CD14-positive monocyte (primary cell): ENCODE measurements at regions not wholly inside any gene's neighbourhood (a gene's known extent, or its start where the extent isn't known, plus 50 kb on each side); places are given as distances from the start of the nearest gene placed in this dataset.

ENCODE experiments used
- DNase-seq, 3 donors: peaks; one replicate each; pipeline ENCODE4 v3.0.0-alpha.2; 2011 to 2022
- H2AFZ ChIP-seq: 2 replicates; pipeline ENCODE4 v1.6.0; 2012; ENCODE audit warnings: mild to moderate bottlenecking, low read depth, low read length, inconsistent platforms; ENCODE audit not compliant: insufficient read depth, poor library complexity, severe bottlenecking
- H3K27ac ChIP-seq, 2 donors: 1 replicate in 1 of 2; 2 replicates in 1 of 2; pipeline ENCODE4 v1.5.1; 2012 to 2013; ENCODE audit warnings: low read length in 2 of 2, control low read depth in 1 of 2, inconsistent platforms in 1 of 2, low read depth in 1 of 2, mild to moderate bottlenecking in 1 of 2
- H3K27me3 ChIP-seq, 2 donors: one replicate each; pipeline versions ENCODE4 v1.6.0 to v1.6.1; 2011 to 2013; ENCODE audit warnings: low read length in 2 of 2; ENCODE audit not compliant: control insufficient read depth in 2 of 2, insufficient read depth in 2 of 2
- H3K36me3 ChIP-seq, 2 donors: replicated peaks in 1 of 2; 1 replicate in 1 of 2; 2 replicates in 1 of 2; pipeline versions ENCODE4 v1.5.1 to v1.6.1; 2012 to 2013; ENCODE audit warnings: low read length in 2 of 2, control low read depth in 1 of 2, inconsistent platforms in 1 of 2, mild to moderate bottlenecking in 1 of 2; ENCODE audit not compliant: insufficient read depth in 2 of 2, control insufficient read depth in 1 of 2
- H3K4me1 ChIP-seq, 2 donors: 1 replicate in 1 of 2; 2 replicates in 1 of 2; pipeline versions ENCODE4 v1.5.1 to v1.6.1; 2012 to 2013; ENCODE audit warnings: low read length in 2 of 2, control low read depth in 1 of 2, inconsistent platforms in 1 of 2, mild to moderate bottlenecking in 1 of 2, moderate library complexity in 1 of 2; ENCODE audit not compliant: insufficient read depth in 2 of 2, control insufficient read depth in 1 of 2
- H3K4me2 ChIP-seq: replicated peaks from 2 replicates; pipeline ENCODE3; 2012; ENCODE audit warnings: low read length, moderate library complexity, mild to moderate bottlenecking; ENCODE audit not compliant: poor library complexity, severe bottlenecking; ENCODE audit errors: extremely low read depth
- H3K4me3 ChIP-seq, 3 experiments: fragments of 200-600 bp in 1 of 3; sonication (generic) in 1 of 3; replicated peaks in 1 of 3; 1 replicate in 2 of 3; 2 replicates in 1 of 3; pipeline ENCODE4 v1.5.1; 2011 to 2013; ENCODE audit warnings: low read length in 3 of 3, mild to moderate bottlenecking in 3 of 3, control low read depth in 2 of 3, low read depth in 2 of 3, inconsistent platforms in 1 of 3, moderate library complexity in 1 of 3
- H3K79me2 ChIP-seq: 2 replicates; pipeline ENCODE4 v1.6.0; 2012; ENCODE audit warnings: mild to moderate bottlenecking, control low read depth, inconsistent platforms, low read length, moderate library complexity; ENCODE audit not compliant: insufficient read depth
- H3K9ac ChIP-seq: 2 replicates; pipeline ENCODE4 v1.6.0; 2017; ENCODE audit warnings: low read length, mild to moderate bottlenecking; ENCODE audit not compliant: insufficient read depth, poor library complexity, severe bottlenecking
- H3K9me3 ChIP-seq, 2 donors: replicated peaks in 1 of 2; 1 replicate in 1 of 2; 2 replicates in 1 of 2; pipeline versions ENCODE4 v1.5.1 to v1.6.1; 2012 to 2013; ENCODE audit warnings: low read length in 2 of 2, control low read depth in 1 of 2; ENCODE audit not compliant: control insufficient read depth in 1 of 2, insufficient read depth in 1 of 2
- H4K20me1 ChIP-seq: 2 replicates; pipeline ENCODE4 v1.6.0; 2012; ENCODE audit warnings: mild to moderate bottlenecking, low read length, control low read depth, moderate library complexity; ENCODE audit not compliant: insufficient read depth
- H3K27ac Mint-ChIP-seq, 7 donors: one replicate each; pipeline ENCODE4 v1.8.0; 2020; ENCODE audit warnings: mild to moderate bottlenecking in 7 of 7, mixed read lengths in 7 of 7, moderate library complexity in 6 of 7, inconsistent platforms in 2 of 7
- H3K27me3 Mint-ChIP-seq, 3 donors: one replicate each; pipeline ENCODE4 v1.8.0; 2021 to 2022; ENCODE audit warnings: low read depth in 3 of 3, mild to moderate bottlenecking in 3 of 3, mixed read lengths in 3 of 3, moderate library complexity in 3 of 3, inconsistent platforms in 1 of 3
- H3K36me3 Mint-ChIP-seq, 2 donors: one replicate each; pipeline ENCODE4 v1.8.0; 2020; ENCODE audit warnings: mixed read lengths in 2 of 2, inconsistent platforms in 1 of 2, mild to moderate bottlenecking in 1 of 2
- H3K4me1 Mint-ChIP-seq: one replicate; pipeline ENCODE4 v1.8.0; 2020; ENCODE audit warnings: mild to moderate bottlenecking, mixed read lengths
- H3K4me3 Mint-ChIP-seq, 2 donors: one replicate each; pipeline ENCODE4 v1.8.0; 2020; ENCODE audit warnings: mild to moderate bottlenecking in 2 of 2, mixed read lengths in 2 of 2, moderate library complexity in 1 of 2
- H3K9me3 Mint-ChIP-seq, 7 donors: one replicate each; pipeline ENCODE4 v1.8.0; 2020 to 2022; ENCODE audit warnings: mixed read lengths in 7 of 7, mild to moderate bottlenecking in 6 of 7, moderate library complexity in 6 of 7, inconsistent platforms in 2 of 7
- CTCF ChIP-seq: fragments of 200-600 bp; IDR thresholded peaks from one replicate; pipeline ENCODE4 v1.8.0; 2022; ENCODE audit warnings: antibody characterized with exemption, mild to moderate bottlenecking
- WGBS: methylation state at CpG from one replicate; pipeline ENCODE4 v1.1.5; 2013; ENCODE audit warnings: missing lambda C conversion rate; ENCODE audit not compliant: insufficient coverage; 5-methylcytosine and 5-hydroxymethylcytosine counted together
- intact Hi-C, 2 donors: fragments of 100-400 bp; cut with micrococcal nuclease; formaldehyde crosslinking; loops; one replicate each; pipeline versions ENCODE4 v1.15.0 to v1.15.1; 2023

DNA sequence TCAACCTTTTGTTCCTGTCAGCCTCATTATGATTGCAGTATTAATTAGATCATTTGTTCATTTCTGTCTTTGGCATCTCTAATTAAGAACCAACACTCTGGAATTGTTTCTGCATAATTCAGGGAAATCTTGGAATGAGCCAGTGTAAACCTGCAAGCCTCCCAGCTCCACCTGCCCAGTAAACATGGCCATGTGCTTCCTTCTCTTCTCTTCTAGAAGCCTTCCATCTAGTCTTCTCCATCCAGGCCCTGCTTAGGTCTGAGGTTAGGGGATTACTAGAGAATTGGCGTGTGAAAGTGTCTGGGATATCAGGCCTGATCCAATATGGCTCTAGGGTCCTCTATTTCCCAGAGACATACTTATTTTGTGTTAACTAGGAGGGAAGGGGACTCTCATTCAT is 528.0 kb downstream of the AACS start:
- intact Hi-C loops: no loop called here
- H3K4me3 Mint-ChIP-seq: no peak overlapping the region
- H3K9me3 ChIP-seq: peaks cover 0 to 11% of the 10 kb centered on the region in 2 donors
- peaks cover 0 to 1% (median 0%) of the 10 kb centered on the region in 3 donors for H3K27me3 Mint-ChIP-seq
- H3K4me1 Mint-ChIP-seq: no peaks in the 10 kb centered on the region
- H3K9me3 Mint-ChIP-seq: peaks cover 0 to 9% (median 4%) of the 10 kb centered on the region in 7 donors
- no peak for TF ChIP-seq CTCF
- no peaks in the 10 kb centered on the region for H4K20me1 ChIP-seq
- H3K36me3 ChIP-seq: no peaks in the 10 kb centered on the region
- no CpG with 5 or more reads among the region's 1 CpG for WGBS
- H2AFZ ChIP-seq: no peak overlapping the region
- no peak overlapping the region for H3K9ac ChIP-seq
- peak overlapping the region in 1 of 7 donors; percentile 3 for H3K27ac Mint-ChIP-seq
- H3K4me3 ChIP-seq: no peak overlapping the region
- no peak overlapping the region for H3K4me2 ChIP-seq
- H3K27ac ChIP-seq: no peak overlapping the region
- H3K4me1 ChIP-seq: no peaks in the 10 kb centered on the region
- no peaks in the 10 kb centered on the region for H3K27me3 ChIP-seq
- no peak for DNase-seq
- no peaks in the 10 kb centered on the region for H3K36me3 Mint-ChIP-seq
- H3K79me2 ChIP-seq: no peaks in the 10 kb centered on the region

GRCh38 chr12:125604976-125605375 is 539.7 kb downstream of the AACS start:
- Histone ChIP-seq H2AFZ (no peak overlapping the region), H3K4me1 (no peaks in the 10 kb centered on the region), H3K4me3 (no peak overlapping the region), H3K9ac (no peak overlapping the region), H3K9me3 (no peaks in the 10 kb centered on the region), H3K4me2 (no peak overlapping the region), H3K27me3 (no peaks in the 10 kb centered on the region), H3K36me3 (no peaks in the 10 kb centered on the region), H3K27ac (no peak overlapping the region), H4K20me1 (no peaks in the 10 kb centered on the region), H3K79me2 (no peaks in the 10 kb centered on the region)
- Mint-ChIP-seq H3K27me3 (no peaks in the 10 kb centered on the region), H3K4me3 (no peak overlapping the region), H3K4me1 (no peaks in the 10 kb centered on the region), H3K9me3 (peaks cover 0 to 11% (median 4%) of the 10 kb centered on the region in 7 donors), H3K36me3 (no peaks in the 10 kb centered on the region), H3K27ac (no peak overlapping the region)
- TF ChIP-seq CTCF: no peak
- DNase-seq: no peak
- 33% methylated on average over 1 of the region's 4 CpGs for WGBS
- intact Hi-C loops: no loop called here
